Hindlimb muscle (tissue), 1 donor: ENCODE measurements at regions not wholly inside any gene's neighbourhood (a gene's known extent, or its start where the extent isn't known, plus 50 kb on each side); places are given as distances from the start of the nearest gene placed in this dataset.

ENCODE experiments used
- DNase-seq: peaks from one replicate; pipeline ENCODE4 v3.0.0-alpha.2; 2013

- no peak for DNase-seq
Observed at GRCh38 chr13:109397285-109397684, 389.1 kb downstream of the IRS2 start.

- no peak for DNase-seq
Observed at GRCh38 chr13:109396266-109396665, 390.1 kb downstream of the IRS2 start.

- no peak for DNase-seq
Observed at GRCh38 chr13:109395014-109395413, 391.4 kb downstream of the IRS2 start.

- no peak for DNase-seq
Observed at GRCh38 chr13:109394311-109394988, 391.9 kb downstream of the IRS2 start.

- DNase-seq: no peak
Observed at GRCh38 chr13:109393045-109393444, 393.3 kb downstream of the IRS2 start.

GRCh38 chr13:109390391-109390790, 396.0 kb downstream of the IRS2 start:
- no peak for DNase-seq

- DNase-seq: no peak
Observed at GRCh38 chr13:109389892-109390345, 396.5 kb downstream of the IRS2 start.

GRCh38 chr13:109389456-109389855, 396.9 kb downstream of the IRS2 start:
- DNase-seq: no peak

- DNase-seq: no peak
Observed at GRCh38 chr13:109387471-109387870, 398.9 kb downstream of the IRS2 start.

- no peak for DNase-seq
Observed at GRCh38 chr13:109385242-109385560, 401.2 kb downstream of the IRS2 start.

GRCh38 chr13:109384491-109385241, 401.7 kb downstream of the IRS2 start:
- no peak for DNase-seq

- DNase-seq: no peak
Observed at GRCh38 chr13:109383683-109384082, 402.7 kb downstream of the IRS2 start.

GRCh38 chr13:109381546-109382180, 404.7 kb downstream of the IRS2 start:
- DNase-seq: no peak

- DNase-seq: no peak
Observed at GRCh38 chr13:109380457-109380856, 405.9 kb downstream of the IRS2 start.

GRCh38 chr13:109379930-109380329, 406.5 kb downstream of the IRS2 start:
- DNase-seq: no peak

- DNase-seq: no peak
Observed at GRCh38 chr13:109376936-109377335, 409.4 kb downstream of the IRS2 start.

- DNase-seq: no peak
Observed at GRCh38 chr13:109374609-109375200, 411.7 kb downstream of the IRS2 start.

GRCh38 chr13:109372666-109373065, 413.7 kb downstream of the IRS2 start:
- no peak for DNase-seq

- DNase-seq: no peak
Observed at GRCh38 chr13:109371066-109371465, 415.3 kb downstream of the IRS2 start.

- no peak for DNase-seq
Observed at GRCh38 chr13:109370496-109370895, 415.9 kb downstream of the IRS2 start.

- DNase-seq: no peak
Observed at GRCh38 chr13:109369353-109370052, 416.9 kb downstream of the IRS2 start.

GRCh38 chr13:109368230-109368629, 418.2 kb downstream of the IRS2 start:
- DNase-seq: no peak

- no peak for DNase-seq
Observed at GRCh38 chr13:109366525-109366924, 419.9 kb downstream of the IRS2 start.
